GM21737 (cell line): ENCODE measurements at regions not wholly inside any gene's neighbourhood (a gene's known extent, or its start where the extent isn't known, plus 50 kb on each side); places are given as distances from the start of the nearest gene placed in this dataset.

Experiments used
- ATAC-seq: cut with Tn5 transposase; IDR thresholded peaks from one replicate; pipeline ENCODE4 v1.9.1; 2021; ENCODE audit warnings: mild to moderate bottlenecking, moderate library complexity; ENCODE audit not compliant: unreplicated experiment

DNA sequence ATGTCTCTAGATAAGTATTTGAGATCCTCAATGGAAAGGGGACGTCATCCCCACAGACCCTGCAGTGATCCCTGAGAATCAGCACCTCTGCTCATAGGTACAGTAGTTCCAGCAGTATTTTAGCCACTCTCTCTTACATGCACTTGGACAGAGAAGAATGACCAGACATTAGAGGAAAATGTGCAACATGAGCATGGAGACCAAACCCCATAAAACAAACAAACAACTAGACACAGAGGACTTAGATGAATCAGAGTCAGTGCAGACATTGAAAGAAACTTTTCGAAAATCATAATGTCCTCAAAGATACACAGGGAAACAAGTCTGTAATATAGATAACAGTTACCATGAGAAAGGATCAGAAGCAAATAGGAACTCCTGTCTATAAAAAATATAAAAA is 108.2 kb downstream of the LYPLAL1 start:
- ATAC-seq = no peak

DNA sequence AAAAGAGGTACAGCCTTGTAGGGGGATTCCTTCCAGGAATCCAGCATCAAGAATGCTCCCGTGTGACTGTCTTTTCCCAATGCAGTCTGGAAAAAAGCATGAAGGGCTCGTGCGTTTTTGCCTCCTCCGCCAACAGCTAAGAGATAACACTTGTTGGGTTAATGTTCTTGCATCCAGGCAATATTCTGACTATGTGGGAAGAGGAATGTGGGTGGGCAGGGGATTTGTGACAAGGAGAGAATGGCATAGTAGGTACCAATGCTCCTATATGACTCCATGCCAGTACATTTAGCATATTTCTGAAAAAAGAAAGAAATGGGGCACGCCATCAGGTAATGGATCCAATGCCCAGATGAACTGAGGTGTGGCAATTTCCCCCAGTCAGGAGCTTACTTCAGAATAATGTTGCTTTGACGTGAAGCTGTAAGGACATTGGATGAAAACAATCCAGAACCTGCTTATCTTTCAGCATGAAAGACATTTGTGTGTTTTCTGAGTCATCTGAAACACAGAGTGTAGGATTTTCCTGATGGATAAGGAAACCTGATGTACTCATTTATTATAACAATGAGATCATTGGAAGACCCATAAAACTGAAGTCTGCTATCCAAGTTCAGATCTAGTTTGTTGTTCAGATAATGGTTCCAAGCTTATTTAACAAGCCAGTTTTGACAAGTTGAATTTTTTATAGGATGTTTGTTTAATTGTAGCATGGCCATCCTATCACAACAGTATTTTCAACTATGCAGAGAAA is 105.5 kb downstream of the LYPLAL1 start:
- no peak for ATAC-seq

DNA sequence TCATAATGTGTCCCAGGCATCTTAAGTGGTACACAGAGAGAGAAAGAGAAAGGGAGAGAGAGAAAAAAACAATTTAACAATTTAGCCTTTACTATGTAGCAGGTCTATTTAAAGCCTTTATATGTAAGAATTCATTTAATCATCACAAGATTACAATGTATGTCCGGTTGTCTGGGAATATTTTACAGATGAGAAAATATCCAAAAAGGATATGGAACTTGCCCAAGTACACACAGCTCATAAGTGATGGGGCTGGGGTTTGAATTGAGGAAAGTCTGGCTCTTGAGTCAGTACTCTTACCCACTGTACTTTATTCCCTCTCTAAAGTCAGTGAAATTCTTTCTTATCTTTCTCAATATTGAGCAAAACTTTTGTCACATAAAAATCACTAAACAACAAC is 104.6 kb downstream of the LYPLAL1 start:
- ATAC-seq = no peak

DNA sequence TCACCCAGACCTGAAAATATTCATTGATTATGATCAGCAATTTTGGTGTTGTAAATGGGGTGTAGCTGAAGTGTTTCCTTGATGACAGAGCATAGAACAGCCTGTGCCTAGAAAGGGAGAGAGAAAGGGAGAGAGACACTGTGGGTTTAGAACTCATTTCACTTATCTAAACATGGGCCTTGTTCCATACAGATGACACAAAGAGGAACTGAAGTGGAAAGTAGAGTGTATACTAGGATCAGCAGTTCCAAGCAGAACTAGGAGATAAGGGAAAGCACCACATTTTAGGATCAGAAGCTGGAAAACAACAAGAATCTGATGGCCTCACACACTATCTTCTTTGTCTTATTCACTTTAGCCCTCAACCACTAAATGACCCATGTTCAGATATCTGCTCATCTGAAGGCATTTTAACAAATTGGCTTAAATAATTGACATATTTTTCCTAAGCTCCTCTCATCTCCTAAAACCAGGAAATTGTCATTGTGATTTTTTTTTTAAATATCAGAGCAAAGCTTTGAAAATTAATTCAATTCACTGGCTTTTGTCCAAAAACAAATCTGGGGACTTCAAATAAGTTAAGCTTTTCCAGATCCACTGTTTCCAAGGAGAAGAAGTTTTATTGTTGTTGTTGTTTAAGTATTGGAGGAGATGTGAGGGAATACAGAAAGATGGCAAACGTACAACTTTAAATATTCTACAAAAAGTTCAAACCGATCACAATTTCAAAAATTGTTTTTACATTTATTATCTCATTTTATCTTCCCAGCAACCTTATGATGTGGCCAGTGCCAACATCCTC is 103.8 kb downstream of the LYPLAL1 start:
- no peak for ATAC-seq

DNA sequence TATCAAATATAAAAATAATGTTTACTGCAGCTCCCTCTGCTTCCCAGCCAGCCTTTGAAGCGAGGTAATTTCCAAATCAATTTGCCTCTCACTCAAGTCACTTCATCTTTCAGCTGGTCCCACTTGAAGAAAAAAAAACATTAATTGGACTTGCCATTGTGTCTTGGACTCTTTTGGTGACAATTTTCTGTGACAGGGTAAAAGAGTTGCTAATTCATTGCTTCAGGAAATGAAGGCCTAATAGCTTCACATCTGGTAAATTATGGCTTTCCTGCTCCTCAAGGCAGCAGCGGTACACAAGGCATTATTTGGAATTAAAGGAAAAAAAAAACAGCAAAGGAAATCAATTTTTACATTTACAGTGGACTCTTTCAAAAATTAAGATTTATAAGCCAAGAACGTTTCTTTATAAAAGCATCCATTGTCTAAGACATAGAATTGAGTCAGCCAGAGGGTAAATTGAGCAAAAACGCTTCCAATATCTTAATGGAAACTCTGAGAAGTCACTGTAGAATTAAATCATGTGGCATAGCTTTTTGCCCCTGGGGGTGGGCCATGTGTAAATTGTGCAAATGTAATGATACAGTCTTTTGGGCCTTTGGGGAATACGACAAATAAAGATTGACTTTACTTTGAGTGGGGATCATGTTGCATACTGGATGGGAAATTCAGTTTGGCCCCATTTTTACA is 102.5 kb downstream of the LYPLAL1 start:
- no peak for ATAC-seq

DNA sequence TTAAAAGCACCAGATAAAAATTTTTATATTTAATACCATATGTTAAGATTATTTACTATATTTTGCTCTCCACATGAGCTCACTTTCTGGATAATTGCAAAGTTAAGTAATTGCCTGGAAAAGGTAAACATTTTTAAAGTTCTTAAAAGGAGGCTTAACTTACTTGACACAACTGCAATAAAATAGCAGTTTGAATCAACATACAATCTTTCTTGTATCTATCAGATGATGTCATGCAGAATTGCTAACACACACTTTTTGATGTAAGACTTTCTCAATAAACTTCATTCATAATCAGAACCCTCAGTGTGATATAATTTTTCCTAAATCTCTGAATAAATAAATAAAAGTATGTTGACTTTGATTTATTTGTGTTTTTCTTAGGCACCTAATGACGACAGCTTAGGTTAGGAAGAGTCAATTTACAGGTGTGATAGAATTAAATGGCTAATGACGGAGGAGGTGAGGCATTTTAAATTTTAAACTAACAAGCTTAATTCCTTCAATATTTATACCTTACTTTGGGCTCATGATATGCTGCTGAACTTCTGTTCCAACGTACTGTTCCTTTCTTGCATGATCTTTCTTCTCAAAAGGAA is 99.5 kb downstream of the LYPLAL1 start:
- no peak for ATAC-seq

DNA sequence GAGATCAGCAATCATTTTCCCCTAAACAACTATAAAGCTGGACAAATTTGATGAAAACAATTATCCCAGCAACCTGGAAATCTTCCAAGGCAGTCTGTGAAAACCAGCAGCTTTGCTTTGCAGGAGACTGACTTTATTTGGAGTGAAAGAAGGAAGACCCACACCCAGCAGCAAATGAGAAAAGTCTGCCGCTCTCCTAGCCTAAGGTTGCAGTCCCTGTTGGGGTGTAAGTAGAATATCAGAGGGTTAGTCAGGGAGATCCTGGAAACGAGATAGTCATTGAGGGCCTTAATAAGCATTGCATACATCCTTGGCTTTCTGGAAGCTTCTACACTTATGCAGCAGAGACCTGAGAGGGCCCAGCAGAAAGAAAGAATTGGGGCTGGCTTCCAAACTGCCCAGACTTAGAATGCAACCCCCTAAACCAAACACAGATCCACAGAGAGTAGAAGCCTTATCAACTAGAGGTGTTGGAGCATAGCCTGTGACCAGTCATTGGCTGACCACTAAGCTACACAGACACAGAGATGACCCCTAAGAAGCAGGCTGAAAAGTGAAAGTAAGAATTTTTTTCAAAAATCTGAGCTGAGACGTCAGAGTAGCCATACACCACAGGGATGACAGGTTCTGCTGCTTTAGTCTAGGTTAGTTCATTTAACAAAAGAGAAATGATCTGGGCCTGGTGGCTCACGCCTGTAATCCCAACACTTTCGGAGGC is 98.3 kb downstream of the LYPLAL1 start:
- ATAC-seq = no peak

DNA sequence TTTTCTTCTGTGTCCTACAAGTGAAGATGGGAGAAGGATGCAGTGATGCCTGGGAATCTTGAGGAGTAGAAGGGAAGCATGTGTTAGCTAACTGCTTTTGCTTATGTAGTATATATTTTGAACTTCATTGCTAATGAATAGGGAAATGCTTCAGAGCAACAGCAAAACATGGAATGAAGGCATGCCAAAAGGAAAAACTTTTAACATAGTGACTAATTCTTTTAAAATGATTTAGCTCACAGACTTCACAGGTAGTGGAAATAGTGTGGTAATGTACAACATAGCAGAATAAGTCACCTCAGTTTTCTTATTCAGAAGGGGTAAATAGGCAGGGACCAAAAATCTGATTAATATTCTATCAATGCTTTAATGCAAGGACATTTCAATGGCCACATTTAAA is 95.5 kb downstream of the LYPLAL1 start:
- ATAC-seq = no peak

DNA sequence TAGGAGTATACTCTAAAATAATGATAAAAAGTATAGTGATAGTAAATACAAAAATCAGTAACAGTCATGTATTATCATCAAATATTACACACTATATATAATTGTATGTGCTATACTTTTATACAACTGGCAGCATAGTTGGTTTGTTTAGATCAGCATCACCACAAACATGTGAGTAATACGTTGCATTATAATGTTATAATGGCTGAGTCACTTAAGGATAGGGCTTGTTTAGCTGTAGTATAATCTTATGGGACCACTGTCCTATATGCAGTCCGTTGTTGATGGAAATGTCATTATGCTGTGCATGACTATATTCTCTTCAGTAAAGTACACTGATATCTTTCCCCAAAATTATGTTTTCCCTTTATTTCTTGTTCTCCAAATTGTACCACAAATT is 92.8 kb downstream of the LYPLAL1 start:
- ATAC-seq = no peak

DNA sequence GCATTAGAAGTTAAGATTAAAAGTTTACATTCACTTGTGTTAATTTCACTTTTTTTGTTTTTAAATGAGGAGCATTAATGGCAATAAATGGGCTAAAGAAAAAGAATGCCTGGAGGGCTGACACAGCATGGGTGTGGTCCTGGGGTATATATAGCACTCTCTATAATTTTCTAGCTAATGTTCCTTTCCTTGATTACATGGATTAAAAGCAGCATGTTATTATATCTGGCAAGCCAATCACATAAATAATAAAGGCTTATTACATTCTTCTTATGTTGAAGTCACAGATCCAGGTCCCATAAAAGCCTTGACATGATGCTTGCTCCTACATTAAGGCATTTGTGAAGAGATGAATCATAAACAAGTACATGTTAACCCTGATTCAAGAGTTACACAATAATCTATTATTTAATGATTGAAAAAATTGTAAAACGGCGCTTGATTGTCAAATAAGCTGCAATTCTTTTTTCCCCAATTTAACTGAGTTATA is 91.4 kb downstream of the LYPLAL1 start:
- no peak for ATAC-seq

DNA sequence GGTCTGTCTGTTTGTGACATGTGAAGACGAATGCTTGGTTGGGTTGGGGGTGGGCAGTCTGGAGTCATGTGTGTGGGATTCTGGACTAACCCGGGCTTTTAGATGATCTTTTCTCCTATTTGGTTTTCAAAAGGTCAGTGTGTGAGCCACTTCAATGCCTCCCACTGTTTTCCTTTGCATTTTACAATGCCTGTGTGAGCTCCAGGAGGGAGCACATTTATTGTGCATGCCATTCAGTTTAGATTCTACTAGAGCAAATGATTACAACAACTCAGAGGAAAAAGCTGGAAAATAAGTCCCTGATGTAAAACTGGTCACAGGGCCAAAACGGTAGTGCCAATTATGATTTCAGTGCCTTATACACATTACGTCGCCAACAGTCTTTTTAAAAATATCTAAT is 90.9 kb downstream of the LYPLAL1 start:
- ATAC-seq = no peak
